Fibroblast of skin of left biceps (primary cell): ENCODE measurements at regions not wholly inside any gene's neighbourhood (a gene's known extent, or its start where the extent isn't known, plus 50 kb on each side); places are given as distances from the start of the nearest gene placed in this dataset.
"Not testable (repeated sequence)": the region's sequence is repeated elsewhere in the genome, so short reads cannot be mapped to it uniquely, and the experiment has no call there.

Experiments
- DNase-seq, 2 experiments: peaks; one replicate each; pipeline ENCODE4 v3.0.0-alpha.2; 2013; ENCODE audit warnings: low read depth in 2 of 2

GRCh38 chr14:89743828-89744227 is 210.7 kb downstream of the EFCAB11 start:
- DNase-seq, result no peak

- no peak for DNase-seq
These were observed 214.3 kb downstream of the EFCAB11 start for GRCh38 chr14:89740241-89740640.

GRCh38 chr14:89736881-89737280 is 217.6 kb downstream of the EFCAB11 start:
- no peak for DNase-seq

GRCh38 chr14:89731396-89731933 is 223.1 kb downstream of the EFCAB11 start:
- no peak for DNase-seq

- no peak for DNase-seq
These were observed 223.8 kb downstream of the EFCAB11 start for GRCh38 chr14:89730687-89731086.

GRCh38 chr14:89728964-89729363 is 225.6 kb downstream of the EFCAB11 start:
- DNase-seq, result no peak

- DNase-seq, result not testable (repeated sequence)
These were observed 228.3 kb downstream of the EFCAB11 start for GRCh38 chr14:89726226-89726625.

- peak in 1 of 2 experiments; percentile 24 for DNase-seq
These were observed 229.9 kb downstream of the EFCAB11 start for GRCh38 chr14:89724628-89724960.

- DNase-seq, result no peak
These were observed 230.5 kb downstream of the EFCAB11 start for GRCh38 chr14:89723930-89724627.

GRCh38 chr14:89721956-89722355 is 232.6 kb downstream of the EFCAB11 start:
- DNase-seq, result no peak

- DNase-seq, result no peak
These were observed 233.5 kb downstream of the EFCAB11 start for GRCh38 chr14:89720741-89721729.

GRCh38 chr14:89720076-89720687 is 234.3 kb downstream of the EFCAB11 start:
- DNase-seq, result no peak

- DNase-seq, result no peak
These were observed 235.0 kb downstream of the EFCAB11 start for GRCh38 chr14:89719366-89720075.

- no peak for DNase-seq
These were observed 245.4 kb downstream of the EFCAB11 start for GRCh38 chr14:89708982-89709625.

GRCh38 chr14:89707086-89707485 is 247.4 kb downstream of the EFCAB11 start:
- DNase-seq, result no peak

GRCh38 chr14:89702876-89703200 is 251.7 kb downstream of the EFCAB11 start:
- no peak for DNase-seq

GRCh38 chr14:89702073-89702875 is 252.3 kb downstream of the EFCAB11 start:
- peak; percentile 76 to 81 for DNase-seq

GRCh38 chr14:89701211-89702043 is 253.1 kb downstream of the EFCAB11 start:
- DNase-seq, result peak; percentile 33 to 48

GRCh38 chr14:89700801-89701200 is 253.7 kb downstream of the EFCAB11 start:
- DNase-seq, result no peak
